Colonic mucosa (tissue), 4 donors: ENCODE measurements at regions not wholly inside any gene's neighbourhood (a gene's known extent, or its start where the extent isn't known, plus 50 kb on each side); places are given as distances from the start of the nearest gene placed in this dataset.

Experiments used
- DNase-seq: peaks from one replicate; pipeline ENCODE4 v3.0.0-alpha.2; 2020
- H3K27ac ChIP-seq: fragments of 200-600 bp; one replicate; pipeline ENCODE4 v1.8.0; 2021
- H3K27me3 ChIP-seq: fragments of 200-600 bp; one replicate; pipeline ENCODE4 v1.8.0; 2021
- H3K36me3 ChIP-seq: fragments of 200-600 bp; one replicate; pipeline ENCODE4 v1.8.0; 2021
- H3K4me1 ChIP-seq: fragments of 200-600 bp; one replicate; pipeline ENCODE4 v1.8.0; 2021; ENCODE audit warnings: mild to moderate bottlenecking
- H3K4me3 ChIP-seq: fragments of 200-600 bp; one replicate; pipeline ENCODE4 v1.8.0; 2021
- H3K9ac ChIP-seq, 2 donors: one replicate each; pipeline ENCODE4 v1.7.0; 2013; ENCODE audit warnings: control low read depth in 2 of 2, low read depth in 2 of 2, low read length in 2 of 2
- H3K9me3 ChIP-seq: fragments of 200-600 bp; one replicate; pipeline ENCODE4 v1.8.0; 2021
- CTCF ChIP-seq: fragments of 200-600 bp; IDR thresholded peaks from one replicate; pipeline ENCODE4 v1.8.0; 2022; ENCODE audit warnings: antibody characterized with exemption, mild to moderate bottlenecking
- intact Hi-C: fragments of 100-400 bp; cut with DNase I; formaldehyde crosslinking; loops from one replicate; pipeline ENCODE4 v1.14.1; 2022
- donor health status: healthy.
- donor health status: DM: no; HTN: no; CAD: no.
- donor health status: DM: no; HTN: no; CAD: no.

GRCh38 chr2:14516844-14517243 is 115.7 kb upstream of the LRATD1 start:
- Histone ChIP-seq H3K36me3 (no peaks in the 10 kb centered on the region), H3K9me3 (no peaks in the 10 kb centered on the region), H3K27me3 (no peaks in the 10 kb centered on the region), H3K4me3 (no peak overlapping the region), H3K4me1 (no peaks in the 10 kb centered on the region), H3K9ac (no peak overlapping the region), H3K27ac (no peak overlapping the region)
- no peak for DNase-seq
- intact Hi-C loops, result no loop called here
- no peak for TF ChIP-seq CTCF

- no peak overlapping the region for H3K9ac ChIP-seq
- no peaks in the 10 kb centered on the region for H3K4me1 ChIP-seq
- H3K9me3 ChIP-seq, result no peaks in the 10 kb centered on the region
- H3K4me3 ChIP-seq, result no peak overlapping the region
- TF ChIP-seq CTCF, result no peak
- no peak for DNase-seq
- no peaks in the 10 kb centered on the region for H3K36me3 ChIP-seq
- no peak overlapping the region for H3K27ac ChIP-seq
- intact Hi-C loops, result no loop called here
- H3K27me3 ChIP-seq, result no peaks in the 10 kb centered on the region
Measured at GRCh38 chr2:14517731-14518130, 114.8 kb upstream of the LRATD1 start.

DNA sequence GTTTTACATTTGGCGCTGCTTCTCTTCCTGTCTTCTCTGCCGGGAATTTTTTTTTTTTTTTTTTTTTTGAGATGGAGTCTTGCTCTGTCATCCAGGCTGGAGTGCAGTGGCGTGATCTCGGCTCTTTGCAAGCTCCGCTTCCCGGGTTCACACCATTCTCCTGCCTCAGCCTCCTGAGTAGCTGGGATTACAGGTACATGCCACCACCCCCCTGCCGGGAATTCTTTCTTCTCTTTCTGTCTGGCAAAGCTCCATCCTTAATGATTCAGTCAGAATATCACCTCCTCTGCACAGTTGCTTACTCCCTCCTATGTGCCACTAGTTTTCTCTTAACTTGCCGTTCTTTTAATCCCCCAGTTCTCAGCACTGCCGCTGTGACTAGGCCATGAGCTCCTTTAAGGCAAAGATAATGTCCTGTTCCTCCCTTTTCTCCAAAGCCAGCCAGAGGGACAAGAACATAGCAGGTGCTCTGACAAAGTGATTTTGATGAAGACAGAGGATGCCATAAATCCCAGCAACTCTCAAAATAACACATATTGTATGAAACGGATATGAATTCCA is 112.1 kb upstream of the LRATD1 start:
- intact Hi-C loops, result no loop called here
- no peaks in the 10 kb centered on the region for H3K36me3 ChIP-seq
- DNase-seq, result no peak

DNA sequence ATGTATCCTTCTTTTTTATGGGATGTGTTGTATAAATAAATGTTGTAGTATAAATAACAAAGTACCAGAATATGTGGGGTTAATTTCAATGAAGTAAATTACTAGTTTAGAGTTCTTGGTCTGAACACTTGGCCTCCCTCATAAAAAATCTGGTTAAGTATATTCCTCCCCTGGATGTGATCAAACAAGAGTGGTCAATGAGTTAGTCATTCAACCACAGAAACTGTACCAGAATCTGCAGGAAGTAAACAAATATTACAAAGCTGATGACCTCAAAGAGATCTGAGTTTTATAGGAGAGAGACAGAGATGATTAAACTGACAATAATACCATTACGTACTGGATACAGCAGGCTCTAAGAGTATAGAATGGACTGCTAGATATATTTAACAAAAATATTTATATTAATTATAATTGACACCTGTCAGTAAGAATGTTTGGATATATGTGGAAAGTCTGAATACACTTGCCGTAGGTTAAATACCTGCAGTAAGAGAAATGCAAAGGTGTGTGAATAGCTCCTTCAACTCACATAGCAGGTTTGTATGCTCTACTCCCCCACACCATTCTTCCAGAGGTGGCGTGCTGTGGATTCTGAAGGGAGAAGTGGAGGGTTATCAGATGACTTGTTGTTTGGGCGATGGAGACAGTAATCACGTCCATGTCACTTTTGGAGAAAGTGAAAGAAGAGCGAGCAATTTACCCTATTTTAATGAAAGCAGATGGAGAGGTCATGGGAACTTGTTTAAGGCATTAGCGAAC is 108.3 kb upstream of the LRATD1 start:
- no peaks in the 10 kb centered on the region for H3K9me3 ChIP-seq
- intact Hi-C loops, result no loop called here
- no peaks in the 10 kb centered on the region for H3K4me1 ChIP-seq
- no peaks in the 10 kb centered on the region for H3K36me3 ChIP-seq
- no peak for DNase-seq
- H3K9ac ChIP-seq, result no peak overlapping the region
- H3K27me3 ChIP-seq, result no peaks in the 10 kb centered on the region
- no peak overlapping the region for H3K4me3 ChIP-seq
- no peak for TF ChIP-seq CTCF
- no peak overlapping the region for H3K27ac ChIP-seq

More for the DNA sequence above, 112.1 kb upstream of the LRATD1 start:
- Histone ChIP-seq H3K4me3 (no peak overlapping the region), H3K9ac (no peak overlapping the region), H3K9me3 (no peaks in the 10 kb centered on the region), H3K4me1 (no peaks in the 10 kb centered on the region), H3K27ac (no peak overlapping the region), H3K27me3 (no peaks in the 10 kb centered on the region)
- TF ChIP-seq CTCF, result no peak

DNA sequence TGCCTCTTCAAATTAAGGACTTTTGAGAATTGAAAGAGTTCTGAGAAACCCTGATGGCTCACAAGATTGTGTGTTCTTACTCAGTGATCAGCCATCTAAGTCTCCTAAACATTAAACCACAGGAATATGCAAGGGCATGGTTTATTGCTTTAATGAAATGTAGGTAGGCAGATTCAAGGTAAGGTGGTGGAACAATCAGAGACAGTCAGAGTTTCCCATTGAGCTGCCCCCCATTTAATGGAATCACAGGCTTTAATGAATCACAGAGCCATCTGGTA is 107.8 kb upstream of the LRATD1 start:
- Histone ChIP-seq H3K4me1 (no peaks in the 10 kb centered on the region), H3K9ac (no peak overlapping the region), H3K27ac (no peak overlapping the region), H3K4me3 (no peak overlapping the region), H3K36me3 (no peaks in the 10 kb centered on the region), H3K27me3 (no peaks in the 10 kb centered on the region), H3K9me3 (no peaks in the 10 kb centered on the region)
- TF ChIP-seq CTCF, result no peak
- no peak for DNase-seq
- intact Hi-C loops, result no loop called here
